ENCODE measurements at regions not wholly inside any gene's neighbourhood (a gene's known extent, or its start where the extent isn't known, plus 50 kb on each side); places are given as distances from the start of the nearest gene placed in this dataset.
"Not testable (repeated sequence)": the region's sequence is repeated elsewhere in the genome, so short reads cannot be mapped to it uniquely, and the experiment has no call there.

GRCh38 chr20:26008026-26008425, 311.4 kb upstream of the ZNF337 start:
- not testable (repeated sequence) for H3K9me3 ChIP-seq (ENCODE audit: insufficient read depth, low read depth, low read length); H3K4me3 ChIP-seq (ENCODE audit: low read length, poor library complexity, severe bottlenecking); H4K20me1 ChIP-seq (ENCODE audit: insufficient read depth, low read length, poor library complexity, severe bottlenecking); H3K9me2 ChIP-seq (replicated peaks; ENCODE audit: low read depth, low read length); H3K36me3 ChIP-seq (ENCODE audit: insufficient read depth, low read length); H2AFZ ChIP-seq (ENCODE audit: low read length); H3K9ac ChIP-seq (ENCODE audit: low read depth, low read length, poor library complexity, severe bottlenecking); H3K4me2 ChIP-seq (ENCODE audit: low read depth, low read length, poor library complexity, severe bottlenecking); H3K4me1 ChIP-seq (ENCODE audit: insufficient read depth, low read length, poor library complexity, severe bottlenecking); H3K27me3 ChIP-seq (ENCODE audit: insufficient read depth, low read length, poor library complexity, severe bottlenecking); H3K79me2 ChIP-seq (ENCODE audit: insufficient read depth, low read length); H3F3A ChIP-seq (ENCODE audit: low read depth)

GRCh38 chr20:26006164-26006563, 309.5 kb upstream of the ZNF337 start:
- H3K9me3 ChIP-seq (ENCODE audit: insufficient read depth, low read depth, low read length); H3K27me3 ChIP-seq (ENCODE audit: insufficient read depth, low read length, poor library complexity, severe bottlenecking); H3K9me2 ChIP-seq (replicated peaks; ENCODE audit: low read depth, low read length); H3K79me2 ChIP-seq (ENCODE audit: insufficient read depth, low read length); H3K4me3 ChIP-seq (ENCODE audit: low read length, poor library complexity, severe bottlenecking); H3F3A ChIP-seq (ENCODE audit: low read depth); H3K36me3 ChIP-seq (ENCODE audit: insufficient read depth, low read length); H3K4me1 ChIP-seq (ENCODE audit: insufficient read depth, low read length, poor library complexity, severe bottlenecking); H4K20me1 ChIP-seq (ENCODE audit: insufficient read depth, low read length, poor library complexity, severe bottlenecking); H2AFZ ChIP-seq (ENCODE audit: low read length); H3K9ac ChIP-seq (ENCODE audit: low read depth, low read length, poor library complexity, severe bottlenecking); H3K4me2 ChIP-seq (ENCODE audit: low read depth, low read length, poor library complexity, severe bottlenecking): not testable (repeated sequence)

GRCh38 chr20:26003959-26004358, 307.3 kb upstream of the ZNF337 start:
- not testable (repeated sequence) for H3K9me2 ChIP-seq (replicated peaks; ENCODE audit: low read depth, low read length); H3K27me3 ChIP-seq (ENCODE audit: insufficient read depth, low read length, poor library complexity, severe bottlenecking); H3K79me2 ChIP-seq (ENCODE audit: insufficient read depth, low read length); H3K4me3 ChIP-seq (ENCODE audit: low read length, poor library complexity, severe bottlenecking); H3K9ac ChIP-seq (ENCODE audit: low read depth, low read length, poor library complexity, severe bottlenecking); H4K20me1 ChIP-seq (ENCODE audit: insufficient read depth, low read length, poor library complexity, severe bottlenecking); H3K4me2 ChIP-seq (ENCODE audit: low read depth, low read length, poor library complexity, severe bottlenecking); H3K9me3 ChIP-seq (ENCODE audit: insufficient read depth, low read depth, low read length); H3K36me3 ChIP-seq (ENCODE audit: insufficient read depth, low read length); H3F3A ChIP-seq (ENCODE audit: low read depth); H2AFZ ChIP-seq (ENCODE audit: low read length); H3K4me1 ChIP-seq (ENCODE audit: insufficient read depth, low read length, poor library complexity, severe bottlenecking)

GRCh38 chr20:25997367-25998038, 300.9 kb upstream of the ZNF337 start:
- not testable (repeated sequence) for H3K4me1 ChIP-seq (ENCODE audit: insufficient read depth, low read length, poor library complexity, severe bottlenecking); H3K36me3 ChIP-seq (ENCODE audit: insufficient read depth, low read length); H3K4me3 ChIP-seq (ENCODE audit: low read length, poor library complexity, severe bottlenecking); H3F3A ChIP-seq (ENCODE audit: low read depth); H3K27me3 ChIP-seq (ENCODE audit: insufficient read depth, low read length, poor library complexity, severe bottlenecking); H3K9ac ChIP-seq (ENCODE audit: low read depth, low read length, poor library complexity, severe bottlenecking); H3K9me2 ChIP-seq (replicated peaks; ENCODE audit: low read depth, low read length); H2AFZ ChIP-seq (ENCODE audit: low read length); H3K9me3 ChIP-seq (ENCODE audit: insufficient read depth, low read depth, low read length); H4K20me1 ChIP-seq (ENCODE audit: insufficient read depth, low read length, poor library complexity, severe bottlenecking); H3K4me2 ChIP-seq (ENCODE audit: low read depth, low read length, poor library complexity, severe bottlenecking); H3K79me2 ChIP-seq (ENCODE audit: insufficient read depth, low read length)

- H3K9me2 ChIP-seq (replicated peaks; ENCODE audit: low read depth, low read length) = no peaks in the 10 kb centered on the region
- no peaks in the 10 kb centered on the region for H3K36me3 ChIP-seq (ENCODE audit: insufficient read depth, low read length)
- no peak overlapping the region for H3K4me2 ChIP-seq (ENCODE audit: low read depth, low read length, poor library complexity, severe bottlenecking)
- H3K79me2 ChIP-seq (ENCODE audit: insufficient read depth, low read length) = no peaks in the 10 kb centered on the region
- H4K20me1 ChIP-seq (ENCODE audit: insufficient read depth, low read length, poor library complexity, severe bottlenecking) = no peaks in the 10 kb centered on the region
- H3K4me3 ChIP-seq (ENCODE audit: low read length, poor library complexity, severe bottlenecking) = no peak overlapping the region
- H3K9me3 ChIP-seq (ENCODE audit: insufficient read depth, low read depth, low read length) = no peaks in the 10 kb centered on the region
- no peaks in the 10 kb centered on the region for H3K4me1 ChIP-seq (ENCODE audit: insufficient read depth, low read length, poor library complexity, severe bottlenecking)
- no peak for TF ChIP-seq CTCF (conservative IDR thresholded peaks at IDR 0.05; ENCODE audit: low read length)
- TF ChIP-seq EZH2phosphoT487 (IDR thresholded peaks at IDR 0.05; ENCODE audit: borderline replicate concordance) = no peak
- no peak overlapping the region for H2AFZ ChIP-seq (ENCODE audit: low read length)
- no peaks in the 10 kb centered on the region for H3K27me3 ChIP-seq (ENCODE audit: insufficient read depth, low read length, poor library complexity, severe bottlenecking)
- H3F3A ChIP-seq (ENCODE audit: low read depth) = no peaks in the 10 kb centered on the region
- no peak overlapping the region for H3K9ac ChIP-seq (ENCODE audit: low read depth, low read length, poor library complexity, severe bottlenecking)
Observed at GRCh38 chr20:25992146-25992545, 295.5 kb upstream of the ZNF337 start.

Measured in Loucy (cell line).